ENCODE measurements at regions not wholly inside any gene's neighbourhood (a gene's known extent, or its start where the extent isn't known, plus 50 kb on each side); places are given as distances from the start of the nearest gene placed in this dataset.

DNA sequence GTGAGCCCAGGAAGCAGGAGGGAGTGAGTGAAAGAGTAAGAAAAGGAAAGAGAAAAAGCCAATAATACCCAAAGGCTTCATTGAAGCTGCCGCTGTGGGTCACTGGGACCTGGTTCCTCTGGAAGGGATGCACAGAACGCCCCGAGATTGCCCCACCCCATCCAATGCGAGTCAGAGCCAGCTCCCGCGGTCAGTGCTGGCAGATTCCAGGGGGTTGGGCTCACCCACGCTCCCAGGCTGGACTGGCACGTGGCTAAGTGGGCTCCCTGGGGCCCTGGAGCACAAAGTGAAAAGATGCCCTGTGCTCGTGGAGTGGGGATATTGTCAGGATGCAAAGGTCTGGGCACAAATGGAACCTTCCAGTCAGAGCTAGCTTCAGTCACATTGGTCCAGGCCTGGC, 117.0 kb downstream of the OAT start:
- DNase-seq: no peak

- DNase-seq: no peak
Measured at GRCh38 chr10:124300735-124301134, 118.0 kb downstream of the OAT start.

DNA sequence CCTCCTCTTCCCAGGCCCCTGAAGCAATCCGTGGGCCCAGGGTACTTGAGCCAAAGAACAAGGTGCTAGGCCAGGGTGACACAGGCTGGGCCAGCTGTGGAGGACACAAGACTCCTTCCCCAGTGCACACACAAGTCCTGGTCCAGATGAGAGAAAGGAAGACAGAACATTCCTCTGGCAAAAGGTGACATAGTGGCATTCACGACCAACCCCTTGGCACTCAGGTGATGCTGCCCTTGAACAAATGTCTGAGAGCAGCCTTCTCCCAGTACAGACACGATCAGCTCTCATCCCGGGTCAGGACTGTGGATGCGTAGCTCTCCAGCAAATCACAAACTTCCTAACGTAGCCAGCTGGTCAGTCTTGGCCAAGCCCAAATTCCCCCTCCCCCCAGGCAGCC, 118.5 kb downstream of the OAT start:
- DNase-seq: no peak

DNA sequence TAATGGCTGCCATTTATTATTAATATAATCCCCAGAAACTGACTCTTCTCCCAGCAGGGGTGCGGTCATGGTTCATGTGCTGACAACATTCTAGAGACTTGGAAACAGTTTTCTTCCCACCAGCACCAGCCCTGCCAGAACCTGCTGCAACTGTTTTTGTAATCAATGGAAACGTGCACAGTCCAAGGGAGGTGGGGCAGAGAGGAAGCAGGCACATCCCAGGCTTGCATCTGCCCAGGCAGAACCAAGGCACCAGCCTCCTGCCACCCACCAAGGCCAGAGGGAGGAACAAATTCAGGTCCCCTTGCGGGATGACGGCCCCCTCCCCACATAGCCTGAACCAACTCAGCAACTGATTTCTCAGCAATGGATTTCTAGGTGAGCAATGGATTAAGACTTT, 119.0 kb downstream of the OAT start:
- no peak for DNase-seq

- no peak for DNase-seq
Measured at GRCh38 chr10:124298891-124299290, 119.8 kb downstream of the OAT start.

GRCh38 chr10:124296813-124297788, 121.6 kb downstream of the OAT start:
- DNase-seq: peak; percentile 15

- DNase-seq: peak; percentile 43
Measured at GRCh38 chr10:124296121-124296812, 122.5 kb downstream of the OAT start.

DNA sequence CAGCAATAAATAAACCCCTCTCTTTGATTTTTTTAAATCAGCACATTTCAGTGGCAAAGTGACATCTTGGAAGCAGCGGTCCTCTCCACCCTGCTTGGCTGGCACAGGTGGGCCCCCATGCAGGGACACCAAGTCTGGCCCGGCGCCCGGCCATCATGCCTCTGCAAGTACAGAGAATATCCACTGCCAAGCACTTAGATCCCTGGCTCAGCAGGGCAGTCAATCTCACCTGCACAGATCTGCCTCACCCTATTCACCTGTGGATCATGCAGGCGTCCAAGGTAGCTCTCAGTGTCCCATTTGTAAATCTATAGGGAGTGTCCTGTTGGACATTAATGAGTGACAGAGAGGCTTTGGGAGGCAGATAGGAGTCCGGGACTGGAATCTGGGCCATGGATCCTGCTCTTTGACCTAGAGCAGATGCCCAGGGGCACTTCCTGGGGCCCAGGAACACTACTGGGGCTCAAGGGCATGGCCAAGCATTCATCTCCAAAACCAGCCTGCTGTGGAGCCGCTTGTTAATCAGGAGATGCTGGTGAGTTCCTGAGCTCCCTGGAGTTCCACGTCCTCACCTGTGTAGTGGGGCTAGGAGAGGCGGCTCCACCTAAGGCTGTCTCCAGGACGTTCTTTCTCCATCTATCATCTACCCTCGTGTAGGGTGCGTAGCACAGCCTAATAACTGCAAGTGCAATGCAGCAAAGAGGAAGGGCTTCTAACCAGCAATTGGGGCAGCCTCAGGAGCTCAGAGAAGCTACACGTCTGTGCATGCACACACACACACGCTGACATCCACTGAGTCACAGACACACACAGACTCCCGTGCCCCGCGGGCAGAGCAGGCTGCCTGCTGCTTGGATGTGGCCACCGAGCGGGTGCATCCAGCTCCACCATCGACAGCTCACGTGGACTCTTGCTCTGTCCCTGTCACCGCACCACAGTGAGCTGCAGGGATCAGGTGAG, 123.6 kb downstream of the OAT start:
- DNase-seq: no peak

- no peak for DNase-seq
Measured at GRCh38 chr10:124293616-124294449, 124.9 kb downstream of the OAT start.

GRCh38 chr10:124292911-124293615, 125.7 kb downstream of the OAT start:
- no peak for DNase-seq

GRCh38 chr10:124291001-124291701, 127.6 kb downstream of the OAT start:
- DNase-seq: no peak

DNA sequence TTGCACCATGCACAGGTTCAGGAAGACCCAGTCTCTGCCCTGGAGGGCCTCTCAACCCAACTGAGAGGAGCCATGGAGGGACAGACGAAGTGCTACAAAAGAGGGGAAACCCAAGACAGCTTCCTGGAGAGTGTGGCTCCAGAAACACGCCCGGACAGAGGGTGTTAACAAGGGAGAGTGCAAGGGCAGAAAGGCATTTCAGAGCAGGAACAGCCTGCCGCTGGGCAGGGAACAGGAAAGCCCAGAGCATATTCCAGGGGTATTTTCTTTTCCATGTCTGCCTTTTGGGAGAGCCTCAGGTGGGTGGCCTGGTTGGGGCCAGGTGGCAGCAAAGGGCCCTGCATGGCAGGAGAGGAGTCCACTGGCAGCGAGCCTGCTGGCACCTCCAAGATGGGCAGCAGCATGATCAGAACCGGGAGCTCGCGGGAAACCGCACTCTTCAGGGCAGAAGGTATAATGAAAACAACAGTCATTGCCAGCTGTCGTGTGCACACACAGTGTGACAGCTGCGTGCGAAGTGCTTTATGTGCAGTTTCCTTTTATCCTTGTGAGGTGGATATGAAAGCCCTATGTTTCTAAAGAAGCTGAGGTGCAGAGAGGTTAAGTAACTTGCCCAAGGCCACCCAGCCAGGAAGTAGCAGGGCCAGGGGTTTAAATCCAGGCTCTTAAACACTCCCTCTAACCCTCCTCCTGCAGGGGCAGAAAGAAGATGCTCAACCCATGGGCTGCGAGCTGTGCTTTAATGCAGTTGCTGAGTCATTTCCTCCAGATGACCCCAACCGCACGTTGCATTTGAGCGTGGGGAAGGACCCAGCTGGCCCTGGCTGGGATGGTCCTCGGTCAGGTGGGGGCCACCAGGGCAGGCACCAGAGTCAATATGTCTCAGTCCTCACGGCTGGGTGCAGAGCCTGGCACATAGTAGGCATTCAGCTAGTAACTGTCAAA, 128.6 kb downstream of the OAT start:
- no peak for DNase-seq

GRCh38 chr10:124288928-124289850, 129.5 kb downstream of the OAT start:
- no peak for DNase-seq

GRCh38 chr10:124288486-124288885, 130.2 kb downstream of the OAT start:
- no peak for DNase-seq

GRCh38 chr10:124287791-124288190, 130.9 kb downstream of the OAT start:
- no peak for DNase-seq

- no peak for DNase-seq
Measured at GRCh38 chr10:124287071-124287685, 131.5 kb downstream of the OAT start.

DNA sequence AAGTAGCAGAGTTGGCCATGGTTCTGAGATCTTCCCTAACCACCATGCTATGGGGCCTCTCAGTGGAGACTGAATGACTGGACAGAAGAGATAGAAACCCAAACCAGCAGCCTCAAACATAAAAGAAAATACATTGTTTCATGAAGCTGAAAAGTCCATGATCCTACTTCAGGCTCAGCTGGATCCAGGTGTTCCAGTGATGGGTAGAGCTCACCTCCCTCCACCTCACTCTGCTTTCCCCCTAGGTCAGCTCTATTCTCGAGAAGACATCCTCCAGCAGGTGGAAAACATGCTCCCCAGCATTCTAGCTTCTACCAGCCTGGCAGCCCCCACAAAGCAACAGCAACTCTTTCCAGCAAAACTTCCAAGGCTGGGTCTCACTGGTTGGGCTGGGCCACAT, 132.1 kb downstream of the OAT start:
- DNase-seq: no peak
